ENCODE measurements at regions not wholly inside any gene's neighbourhood (a gene's known extent, or its start where the extent isn't known, plus 50 kb on each side); places are given as distances from the start of the nearest gene placed in this dataset.
"Not testable (repeated sequence)": the region's sequence is repeated elsewhere in the genome, so short reads cannot be mapped to it uniquely, and the experiment has no call there.

- not testable (repeated sequence) for DNase-seq
Measured at GRCh38 chr3:10109-10996, 186.2 kb upstream of the CHL1 start.

- no peak for DNase-seq
Measured at GRCh38 chr3:11734-12133, 184.8 kb upstream of the CHL1 start.

GRCh38 chr3:14652-15051 is 181.9 kb upstream of the CHL1 start:
- no peak for DNase-seq

GRCh38 chr3:16366-16765 is 180.2 kb upstream of the CHL1 start:
- DNase-seq: no peak

- no peak for DNase-seq
Measured at GRCh38 chr3:20421-20820, 176.1 kb upstream of the CHL1 start.

- DNase-seq: no peak
Measured at GRCh38 chr3:24006-24405, 172.6 kb upstream of the CHL1 start.

- DNase-seq: no peak
Measured at GRCh38 chr3:25056-25455, 171.5 kb upstream of the CHL1 start.

GRCh38 chr3:35985-36384 is 160.6 kb upstream of the CHL1 start:
- DNase-seq: not testable (repeated sequence)

GRCh38 chr3:42871-43744 is 153.5 kb upstream of the CHL1 start:
- DNase-seq: peak; percentile 9

- DNase-seq: no peak
Measured at GRCh38 chr3:44028-44676, 152.4 kb upstream of the CHL1 start.

- DNase-seq: not testable (repeated sequence)
Measured at GRCh38 chr3:44941-45340, 151.6 kb upstream of the CHL1 start.

GRCh38 chr3:46576-46975 is 150.0 kb upstream of the CHL1 start:
- no peak for DNase-seq

GRCh38 chr3:53441-53840 is 143.1 kb upstream of the CHL1 start:
- DNase-seq: not testable (repeated sequence)

- DNase-seq: no peak
Measured at GRCh38 chr3:54240-54639, 142.3 kb upstream of the CHL1 start.

- DNase-seq: no peak
Measured at GRCh38 chr3:56672-57071, 139.9 kb upstream of the CHL1 start.

GRCh38 chr3:59854-60253 is 136.7 kb upstream of the CHL1 start:
- no peak for DNase-seq

GRCh38 chr3:63095-63765 is 133.3 kb upstream of the CHL1 start:
- DNase-seq: no peak

- DNase-seq: no peak
Measured at GRCh38 chr3:69690-70089, 126.9 kb upstream of the CHL1 start.

- no peak for DNase-seq
Measured at GRCh38 chr3:72776-73175, 123.8 kb upstream of the CHL1 start.

- DNase-seq: no peak
Measured at GRCh38 chr3:73271-73670, 123.3 kb upstream of the CHL1 start.

GRCh38 chr3:74676-75243 is 121.8 kb upstream of the CHL1 start:
- no peak for DNase-seq

GRCh38 chr3:75260-75659 is 121.3 kb upstream of the CHL1 start:
- DNase-seq: no peak

GRCh38 chr3:79542-79941 is 117.0 kb upstream of the CHL1 start:
- DNase-seq: no peak
